Germinal center (tissue), 1 donor: ENCODE measurements at regions not wholly inside any gene's neighbourhood (a gene's known extent, or its start where the extent isn't known, plus 50 kb on each side); places are given as distances from the start of the nearest gene placed in this dataset.

Experiments used
- DNase-seq: peaks from one replicate; pipeline ENCODE4 v3.0.0; 2012; ENCODE audit warnings: mixed read lengths, low spot score

DNA sequence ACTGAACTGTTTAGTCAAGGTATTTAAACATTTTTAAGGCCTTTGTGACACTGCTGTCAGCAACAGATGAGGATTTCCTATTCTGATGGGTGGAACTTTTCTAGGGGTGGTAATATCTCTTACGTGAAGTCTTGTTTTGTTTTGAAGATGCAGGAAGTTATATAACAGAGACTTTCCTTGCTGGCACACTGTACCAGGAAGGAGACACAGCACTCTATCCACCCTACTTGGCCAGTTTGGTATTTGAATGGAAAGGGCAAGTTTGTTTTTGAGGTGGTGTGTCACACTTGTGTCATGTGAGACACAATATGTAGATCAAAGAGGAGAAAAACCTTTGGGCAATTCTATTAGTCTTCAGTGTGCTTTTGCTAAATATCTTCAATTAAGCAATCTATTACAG lies 51.6 kb upstream of the SRP54 start:
- DNase-seq = no peak

GRCh38 chr14:34930591-34931091 lies 52.2 kb upstream of the SRP54 start:
- peak; percentile 13 for DNase-seq

DNA sequence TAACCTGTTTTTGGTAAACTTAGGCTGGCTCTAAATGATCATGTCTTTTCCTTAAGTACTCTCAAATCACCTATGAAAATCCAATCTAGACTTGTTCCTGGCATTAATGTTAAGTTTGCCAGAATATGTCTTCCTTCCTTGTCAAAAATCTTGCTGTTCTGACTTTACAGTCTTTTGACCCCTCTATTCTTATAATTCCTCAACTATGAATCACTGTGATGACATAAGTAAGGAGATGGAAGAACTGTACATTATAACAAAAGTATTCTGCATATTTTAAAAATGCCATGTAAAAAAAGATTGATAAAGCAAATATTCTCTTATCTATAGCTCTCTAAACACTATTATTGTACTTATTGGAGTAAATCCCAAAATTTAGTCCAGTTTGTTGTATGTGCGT lies 51.4 kb upstream of the BAZ1A start:
- no peak for DNase-seq
